Endodermal cell (in vitro differentiated cells): ENCODE measurements at regions not wholly inside any gene's neighbourhood (a gene's known extent, or its start where the extent isn't known, plus 50 kb on each side); places are given as distances from the start of the nearest gene placed in this dataset.
"Not testable (repeated sequence)": the region's sequence is repeated elsewhere in the genome, so short reads cannot be mapped to it uniquely, and the experiment has no call there.

Experiments
- DNase-seq: peaks from one replicate; pipeline ENCODE4 v3.0.0-alpha.2; 2017
- H3K27ac ChIP-seq: 2 replicates; pipeline ENCODE4 v1.5.1; 2013; ENCODE audit warnings: mild to moderate bottlenecking, low read depth, low read length, moderate library complexity
- H3K27me3 ChIP-seq: 2 replicates; pipeline ENCODE4 v1.6.1; 2013; ENCODE audit warnings: mild to moderate bottlenecking, low read length, moderate library complexity; ENCODE audit not compliant: insufficient read depth, control insufficient read depth, poor library complexity, severe bottlenecking
- H3K36me3 ChIP-seq: 2 replicates; pipeline ENCODE4 v1.7.0; 2013; ENCODE audit warnings: mild to moderate bottlenecking, low read length, moderate library complexity; ENCODE audit not compliant: control insufficient read depth, insufficient read depth
- H3K4me1 ChIP-seq: one replicate; pipeline ENCODE4 v1.7.0; 2013; ENCODE audit warnings: low read length; ENCODE audit not compliant: control insufficient read depth, insufficient read depth
- H3K4me3 ChIP-seq: 2 replicates; pipeline ENCODE4 v1.5.1; 2013; ENCODE audit warnings: mild to moderate bottlenecking, low read length, moderate library complexity
- H3K9ac ChIP-seq: 2 replicates; pipeline ENCODE4 v1.6.1; 2013; ENCODE audit warnings: mild to moderate bottlenecking, low read length, moderate library complexity; ENCODE audit not compliant: poor library complexity, severe bottlenecking; ENCODE audit errors: extremely low read depth
- H3K9me3 ChIP-seq: 2 replicates; pipeline ENCODE4 v1.6.1; 2013; ENCODE audit warnings: mild to moderate bottlenecking, low read length, moderate library complexity; ENCODE audit not compliant: control insufficient read depth
- H3K27ac Mint-ChIP-seq: 2 replicates; pipeline ENCODE4 v1.8.0; 2020; ENCODE audit warnings: mixed read lengths
- H3K27me3 Mint-ChIP-seq: 2 replicates; pipeline ENCODE4 v1.8.0; 2021; ENCODE audit warnings: mild to moderate bottlenecking, mixed read lengths; ENCODE audit not compliant: insufficient read depth
- H3K36me3 Mint-ChIP-seq: 2 replicates; pipeline ENCODE4 v1.8.0; 2020; ENCODE audit warnings: low read depth, mixed read lengths
- H3K4me1 Mint-ChIP-seq: 2 replicates; pipeline ENCODE4 v1.8.0; 2020; ENCODE audit warnings: mixed read lengths
- H3K4me3 Mint-ChIP-seq: 2 replicates; pipeline ENCODE4 v1.8.0; 2020; ENCODE audit warnings: mild to moderate bottlenecking, moderate library complexity, mixed read lengths
- H3K9me3 Mint-ChIP-seq: 2 replicates; pipeline ENCODE4 v1.8.0; 2020; ENCODE audit warnings: mild to moderate bottlenecking, mixed read lengths
- WGBS, 2 experiments: methylation state at CpG; one replicate each; pipeline versions ENCODE4 v1.1.5 to v1.1.7; 2013; ENCODE audit warnings: missing lambda C conversion rate in 2 of 2, mixed read lengths in 1 of 2; ENCODE audit not compliant: insufficient coverage in 1 of 2, insufficient read length in 1 of 2; 5-methylcytosine and 5-hydroxymethylcytosine counted together
- TF ChIP-seq, protein P1 (sequence below): fragments of 200-600 bp; sonication (generic); conservative IDR thresholded peaks from 2 replicates; pipeline ENCODE4 v1.5.0; 2021; ENCODE audit warnings: antibody characterized with exemption, mild to moderate bottlenecking

DNA sequence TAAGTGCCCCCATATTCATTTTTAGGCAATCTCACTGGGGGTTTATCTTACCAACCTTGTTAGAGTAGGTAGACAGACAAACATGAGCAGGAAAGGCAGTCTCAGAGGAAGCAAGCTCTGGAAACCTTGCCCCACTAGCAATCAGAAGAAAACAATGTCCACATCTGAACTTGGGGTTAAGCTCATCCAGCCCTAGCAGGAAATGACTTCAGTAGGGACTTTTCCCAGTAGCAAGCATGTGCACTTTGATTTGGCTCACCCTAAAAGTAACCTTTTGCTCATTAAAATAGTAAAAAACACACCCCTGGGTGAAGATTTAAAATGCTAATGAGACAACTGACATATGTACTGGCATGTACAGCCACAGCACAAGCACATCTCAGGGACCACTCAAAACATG is 175.5 kb downstream of the AKAIN1 start:
- H3K27ac ChIP-seq: no peak overlapping the region
- H3K9me3 Mint-ChIP-seq: peaks cover 11% of the 10 kb centered on the region
- H3K27me3 Mint-ChIP-seq: no peaks in the 10 kb centered on the region

GRCh38 chr18:5015213-5015612 is 181.8 kb downstream of the AKAIN1 start:
- no peaks in the 10 kb centered on the region for H3K36me3 ChIP-seq
- no peak overlapping the region for H3K27ac ChIP-seq
- no peak for DNase-seq
- WGBS, 2 experiments: 71 to 94% methylated on average over 1 to 3 of the region's 4 CpGs
- peaks cover 4% of the 10 kb centered on the region for H3K9me3 ChIP-seq
- H3K27ac Mint-ChIP-seq: no peak overlapping the region
- H3K9me3 Mint-ChIP-seq: peaks cover 15% of the 10 kb centered on the region
- H3K4me3 ChIP-seq: no peak overlapping the region
- no peak overlapping the region for H3K9ac ChIP-seq
- peaks cover 3% of the 10 kb centered on the region for H3K27me3 Mint-ChIP-seq
- TF ChIP-seq, protein P1, sequence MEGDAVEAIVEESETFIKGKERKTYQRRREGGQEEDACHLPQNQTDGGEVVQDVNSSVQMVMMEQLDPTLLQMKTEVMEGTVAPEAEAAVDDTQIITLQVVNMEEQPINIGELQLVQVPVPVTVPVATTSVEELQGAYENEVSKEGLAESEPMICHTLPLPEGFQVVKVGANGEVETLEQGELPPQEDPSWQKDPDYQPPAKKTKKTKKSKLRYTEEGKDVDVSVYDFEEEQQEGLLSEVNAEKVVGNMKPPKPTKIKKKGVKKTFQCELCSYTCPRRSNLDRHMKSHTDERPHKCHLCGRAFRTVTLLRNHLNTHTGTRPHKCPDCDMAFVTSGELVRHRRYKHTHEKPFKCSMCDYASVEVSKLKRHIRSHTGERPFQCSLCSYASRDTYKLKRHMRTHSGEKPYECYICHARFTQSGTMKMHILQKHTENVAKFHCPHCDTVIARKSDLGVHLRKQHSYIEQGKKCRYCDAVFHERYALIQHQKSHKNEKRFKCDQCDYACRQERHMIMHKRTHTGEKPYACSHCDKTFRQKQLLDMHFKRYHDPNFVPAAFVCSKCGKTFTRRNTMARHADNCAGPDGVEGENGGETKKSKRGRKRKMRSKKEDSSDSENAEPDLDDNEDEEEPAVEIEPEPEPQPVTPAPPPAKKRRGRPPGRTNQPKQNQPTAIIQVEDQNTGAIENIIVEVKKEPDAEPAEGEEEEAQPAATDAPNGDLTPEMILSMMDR: no peak
- no peaks in the 10 kb centered on the region for H3K4me1 ChIP-seq
- H3K27me3 ChIP-seq: no peaks in the 10 kb centered on the region
- no peaks in the 10 kb centered on the region for H3K36me3 Mint-ChIP-seq
- no peaks in the 10 kb centered on the region for H3K4me1 Mint-ChIP-seq
- H3K4me3 Mint-ChIP-seq: no peak overlapping the region

More for the DNA sequence above, 175.5 kb downstream of the AKAIN1 start:
- Histone ChIP-seq H3K9ac (no peak overlapping the region), H3K9me3 (peaks cover under 1% of the 10 kb centered on the region), H3K27me3 (no peaks in the 10 kb centered on the region), H3K4me3 (no peak overlapping the region), H3K36me3 (no peaks in the 10 kb centered on the region), H3K4me1 (no peaks in the 10 kb centered on the region)
- no peak overlapping the region for H3K27ac Mint-ChIP-seq
- no peak for DNase-seq
- H3K4me1 Mint-ChIP-seq: no peaks in the 10 kb centered on the region
- H3K4me3 Mint-ChIP-seq: no peak overlapping the region
- TF ChIP-seq, protein P1: no peak
- H3K36me3 Mint-ChIP-seq: no peaks in the 10 kb centered on the region

DNA sequence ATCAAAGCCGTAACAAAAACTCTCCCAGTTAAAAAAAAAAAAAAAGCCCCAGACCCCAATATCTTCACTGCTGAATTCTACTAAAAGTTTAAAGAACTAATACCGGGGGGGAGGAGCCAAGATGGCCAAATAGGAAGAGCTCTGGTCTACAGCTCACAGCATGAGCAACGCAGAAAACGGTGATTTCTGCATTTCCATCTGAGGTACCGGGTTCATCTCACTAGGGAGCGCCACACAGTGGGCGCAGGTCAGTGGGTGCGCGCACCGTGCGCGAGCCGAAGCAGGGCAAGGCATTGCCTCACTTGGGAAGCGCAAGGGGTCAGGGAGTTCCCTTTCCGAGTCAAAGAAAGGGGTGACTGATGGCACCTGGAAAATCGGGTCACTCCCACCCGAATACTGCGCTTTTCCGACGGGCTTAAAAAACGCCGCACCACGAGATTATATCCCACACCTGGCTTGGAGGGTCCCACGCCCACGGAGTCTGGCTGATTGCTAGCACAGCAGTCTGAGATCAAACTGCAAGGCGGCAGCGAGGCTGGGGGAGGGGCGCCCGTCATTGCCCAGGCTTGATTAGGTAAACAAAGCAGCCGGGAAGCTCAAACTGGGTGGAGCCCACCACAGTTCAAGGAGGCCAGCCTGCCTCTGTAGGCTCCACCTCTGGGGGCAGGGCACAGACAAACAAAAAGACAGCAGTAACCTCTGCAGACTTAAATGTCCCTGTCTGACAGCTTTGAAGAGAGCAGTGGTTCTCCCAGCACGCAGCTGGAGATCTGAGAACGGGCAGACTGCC is 192.8 kb downstream of the AKAIN1 start:
- not testable (repeated sequence) for H3K27ac ChIP-seq, H3K36me3 ChIP-seq, H3K4me1 ChIP-seq, H3K9me3 ChIP-seq, H3K27me3 Mint-ChIP-seq, H3K9me3 Mint-ChIP-seq, H3K27me3 ChIP-seq, H3K4me1 Mint-ChIP-seq, H3K36me3 Mint-ChIP-seq
- WGBS, 2 experiments: 12 to 18% methylated on average over 3 to 30 of the region's 32 CpGs
- peak overlapping the region; percentile 98 for H3K27ac Mint-ChIP-seq
- H3K4me3 Mint-ChIP-seq: peak overlapping the region; percentile 82
- TF ChIP-seq, protein P1: peak; percentile 62
- Histone ChIP-seq H3K4me3 (peak overlapping the region; percentile 79), H3K9ac (peak overlapping the region; percentile 41)
- DNase-seq: peak; percentile 70
